Liver (tissue), 3 donors: ENCODE measurements at regions not wholly inside any gene's neighbourhood (a gene's known extent, or its start where the extent isn't known, plus 50 kb on each side); places are given as distances from the start of the nearest gene placed in this dataset.

Experiments
- EGR1 ChIP-seq, 2 donors: IDR thresholded peaks; 2 replicates each; pipeline ENCODE4 v1.6.1; 2016 to 2018; ENCODE audit warnings: antibody characterized with exemption in 2 of 2, low read depth in 2 of 2
- FOXA1 ChIP-seq: IDR thresholded peaks from 2 replicates; pipeline ENCODE4 v1.6.1; 2016; ENCODE audit warnings: antibody characterized with exemption
- GABPA ChIP-seq, 2 donors: IDR thresholded peaks in 1 of 2; conservative IDR thresholded peaks in 1 of 2; 2 replicates each; pipeline ENCODE4 v1.6.1; 2016; ENCODE audit warnings: antibody characterized with exemption in 2 of 2, mild to moderate bottlenecking in 1 of 2, moderate library complexity in 1 of 2
- HNF4A ChIP-seq, 2 donors: conservative IDR thresholded peaks; 2 replicates each; pipeline ENCODE4 v1.6.1; 2016; ENCODE audit warnings: antibody characterized with exemption in 2 of 2, mild to moderate bottlenecking in 2 of 2
- HNF4G ChIP-seq: IDR thresholded peaks from 2 replicates; pipeline ENCODE4 v1.6.1; 2016; ENCODE audit warnings: antibody characterized with exemption
- JUND ChIP-seq, 2 donors: IDR thresholded peaks; 2 replicates each; pipeline ENCODE4 v1.6.1; 2016; ENCODE audit warnings: antibody characterized with exemption in 2 of 2
- MAX ChIP-seq: IDR thresholded peaks from 2 replicates; pipeline ENCODE4 v1.6.1; 2016; ENCODE audit warnings: antibody characterized with exemption
- RAD21 ChIP-seq, 2 donors: IDR thresholded peaks; 2 replicates each; pipeline ENCODE4 v1.6.1; 2016; ENCODE audit warnings: antibody characterized with exemption in 2 of 2, mild to moderate bottlenecking in 2 of 2
- RXRA ChIP-seq, 2 donors: IDR thresholded peaks; 2 replicates each; pipeline ENCODE4 v1.6.1; 2017 to 2018; ENCODE audit warnings: antibody characterized with exemption in 2 of 2, mild to moderate bottlenecking in 1 of 2
- TAF1 ChIP-seq: conservative IDR thresholded peaks from 2 replicates; pipeline ENCODE4 v1.6.1; 2016; ENCODE audit warnings: antibody characterized with exemption, mild to moderate bottlenecking
- YY1 ChIP-seq: IDR thresholded peaks from 2 replicates; pipeline ENCODE4 v1.6.1; 2016; ENCODE audit warnings: antibody characterized with exemption, mild to moderate bottlenecking
- TF ChIP-seq, protein P1 (sequence below): fragments of 150-350 bp; IDR thresholded peaks from 2 replicates; pipeline ENCODE4 v1.5.1; 2017; ENCODE audit warnings: improper control_type of control experiment, low read depth, low read length; ENCODE audit not compliant: missing input control
- TF ChIP-seq, protein P2 (sequence below): IDR thresholded peaks from 2 replicates; pipeline ENCODE4 v1.6.1; 2016; ENCODE audit warnings: antibody characterized with exemption, mild to moderate bottlenecking
- TF ChIP-seq, protein P3 (sequence below): IDR thresholded peaks from 2 replicates; pipeline ENCODE4 v1.6.1; 2016; ENCODE audit warnings: antibody characterized with exemption
- donor health status: healthy.
- donor health status: healthy.

DNA sequence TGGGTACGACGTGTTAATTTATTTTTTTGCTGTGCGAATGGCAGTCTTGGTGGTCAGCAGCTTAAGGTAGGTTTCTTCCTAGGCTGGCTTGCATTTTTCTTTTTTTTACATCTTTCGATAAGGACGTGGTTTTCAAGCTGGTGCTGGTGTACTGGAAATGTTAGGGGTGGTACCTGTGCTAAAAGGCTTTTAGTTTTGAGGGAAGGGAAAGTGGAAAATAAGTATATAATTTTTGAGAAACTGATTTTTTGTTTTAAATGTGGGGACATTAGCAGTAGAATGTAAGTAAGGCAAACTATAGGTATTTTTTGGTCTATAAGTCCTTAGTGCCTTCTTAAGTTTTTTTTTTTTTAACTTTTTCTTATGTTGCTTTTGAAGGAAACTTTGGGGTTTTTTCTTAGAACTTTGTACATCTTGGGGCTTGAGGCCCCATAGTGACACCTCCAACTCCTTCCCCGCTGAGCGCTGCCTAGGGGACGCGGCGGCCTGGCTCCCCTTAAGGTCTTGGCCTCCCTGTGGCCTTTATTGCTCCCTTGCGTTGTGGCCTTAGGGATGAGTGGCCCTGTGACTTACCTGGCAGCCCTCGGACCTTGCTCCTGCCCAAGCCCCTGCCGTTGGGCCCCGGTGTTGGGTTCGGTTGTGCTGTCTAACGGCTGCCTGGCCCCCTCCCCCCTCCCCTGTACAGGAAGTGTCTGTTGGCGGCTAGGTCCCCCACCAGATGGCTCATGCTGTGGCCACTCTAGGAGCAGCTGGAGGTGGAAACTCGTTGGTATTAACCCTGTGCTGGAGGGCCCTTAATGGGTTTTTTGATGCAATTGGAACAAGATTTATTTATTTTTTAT lies 88.0 kb upstream of the RPRML start:
- TF ChIP-seq HNF4G (peak; percentile 42), GABPA (IDR thresholded peaks at IDR 0.05 in 1 of 2, conservative IDR thresholded peaks at IDR 0.05 in 1 of 2) (peak; percentile 60 to 89), HNF4A (conservative IDR thresholded peaks at IDR 0.05) (peak; percentile 28 to 58), MAX (peak; percentile 84), RXRA (IDR thresholded peaks at IDR 0.05) (peak; percentile 61 to 67), YY1 (peak; percentile 58), JUND (IDR thresholded peaks at IDR 0.05) (peak in 1 of 2 donors; percentile 40), FOXA1 (no peak), TAF1 (peak; percentile 48), RAD21 (IDR thresholded peaks at IDR 0.05) (peak; percentile 52 to 63), EGR1 (IDR thresholded peaks at IDR 0.05; ENCODE audit: low read depth in 2 of 2) (peak in 1 of 2 donors; percentile 12)
- TF ChIP-seq, protein P1, sequence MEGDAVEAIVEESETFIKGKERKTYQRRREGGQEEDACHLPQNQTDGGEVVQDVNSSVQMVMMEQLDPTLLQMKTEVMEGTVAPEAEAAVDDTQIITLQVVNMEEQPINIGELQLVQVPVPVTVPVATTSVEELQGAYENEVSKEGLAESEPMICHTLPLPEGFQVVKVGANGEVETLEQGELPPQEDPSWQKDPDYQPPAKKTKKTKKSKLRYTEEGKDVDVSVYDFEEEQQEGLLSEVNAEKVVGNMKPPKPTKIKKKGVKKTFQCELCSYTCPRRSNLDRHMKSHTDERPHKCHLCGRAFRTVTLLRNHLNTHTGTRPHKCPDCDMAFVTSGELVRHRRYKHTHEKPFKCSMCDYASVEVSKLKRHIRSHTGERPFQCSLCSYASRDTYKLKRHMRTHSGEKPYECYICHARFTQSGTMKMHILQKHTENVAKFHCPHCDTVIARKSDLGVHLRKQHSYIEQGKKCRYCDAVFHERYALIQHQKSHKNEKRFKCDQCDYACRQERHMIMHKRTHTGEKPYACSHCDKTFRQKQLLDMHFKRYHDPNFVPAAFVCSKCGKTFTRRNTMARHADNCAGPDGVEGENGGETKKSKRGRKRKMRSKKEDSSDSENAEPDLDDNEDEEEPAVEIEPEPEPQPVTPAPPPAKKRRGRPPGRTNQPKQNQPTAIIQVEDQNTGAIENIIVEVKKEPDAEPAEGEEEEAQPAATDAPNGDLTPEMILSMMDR: no peak
- TF ChIP-seq, protein P2, sequence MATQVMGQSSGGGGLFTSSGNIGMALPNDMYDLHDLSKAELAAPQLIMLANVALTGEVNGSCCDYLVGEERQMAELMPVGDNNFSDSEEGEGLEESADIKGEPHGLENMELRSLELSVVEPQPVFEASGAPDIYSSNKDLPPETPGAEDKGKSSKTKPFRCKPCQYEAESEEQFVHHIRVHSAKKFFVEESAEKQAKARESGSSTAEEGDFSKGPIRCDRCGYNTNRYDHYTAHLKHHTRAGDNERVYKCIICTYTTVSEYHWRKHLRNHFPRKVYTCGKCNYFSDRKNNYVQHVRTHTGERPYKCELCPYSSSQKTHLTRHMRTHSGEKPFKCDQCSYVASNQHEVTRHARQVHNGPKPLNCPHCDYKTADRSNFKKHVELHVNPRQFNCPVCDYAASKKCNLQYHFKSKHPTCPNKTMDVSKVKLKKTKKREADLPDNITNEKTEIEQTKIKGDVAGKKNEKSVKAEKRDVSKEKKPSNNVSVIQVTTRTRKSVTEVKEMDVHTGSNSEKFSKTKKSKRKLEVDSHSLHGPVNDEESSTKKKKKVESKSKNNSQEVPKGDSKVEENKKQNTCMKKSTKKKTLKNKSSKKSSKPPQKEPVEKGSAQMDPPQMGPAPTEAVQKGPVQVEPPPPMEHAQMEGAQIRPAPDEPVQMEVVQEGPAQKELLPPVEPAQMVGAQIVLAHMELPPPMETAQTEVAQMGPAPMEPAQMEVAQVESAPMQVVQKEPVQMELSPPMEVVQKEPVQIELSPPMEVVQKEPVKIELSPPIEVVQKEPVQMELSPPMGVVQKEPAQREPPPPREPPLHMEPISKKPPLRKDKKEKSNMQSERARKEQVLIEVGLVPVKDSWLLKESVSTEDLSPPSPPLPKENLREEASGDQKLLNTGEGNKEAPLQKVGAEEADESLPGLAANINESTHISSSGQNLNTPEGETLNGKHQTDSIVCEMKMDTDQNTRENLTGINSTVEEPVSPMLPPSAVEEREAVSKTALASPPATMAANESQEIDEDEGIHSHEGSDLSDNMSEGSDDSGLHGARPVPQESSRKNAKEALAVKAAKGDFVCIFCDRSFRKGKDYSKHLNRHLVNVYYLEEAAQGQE: no peak
- TF ChIP-seq, protein P3, sequence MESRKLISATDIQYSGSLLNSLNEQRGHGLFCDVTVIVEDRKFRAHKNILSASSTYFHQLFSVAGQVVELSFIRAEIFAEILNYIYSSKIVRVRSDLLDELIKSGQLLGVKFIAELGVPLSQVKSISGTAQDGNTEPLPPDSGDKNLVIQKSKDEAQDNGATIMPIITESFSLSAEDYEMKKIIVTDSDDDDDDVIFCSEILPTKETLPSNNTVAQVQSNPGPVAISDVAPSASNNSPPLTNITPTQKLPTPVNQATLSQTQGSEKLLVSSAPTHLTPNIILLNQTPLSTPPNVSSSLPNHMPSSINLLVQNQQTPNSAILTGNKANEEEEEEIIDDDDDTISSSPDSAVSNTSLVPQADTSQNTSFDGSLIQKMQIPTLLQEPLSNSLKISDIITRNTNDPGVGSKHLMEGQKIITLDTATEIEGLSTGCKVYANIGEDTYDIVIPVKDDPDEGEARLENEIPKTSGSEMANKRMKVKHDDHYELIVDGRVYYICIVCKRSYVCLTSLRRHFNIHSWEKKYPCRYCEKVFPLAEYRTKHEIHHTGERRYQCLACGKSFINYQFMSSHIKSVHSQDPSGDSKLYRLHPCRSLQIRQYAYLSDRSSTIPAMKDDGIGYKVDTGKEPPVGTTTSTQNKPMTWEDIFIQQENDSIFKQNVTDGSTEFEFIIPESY: peak; percentile 63
